ENCODE measurements at regions not wholly inside any gene's neighbourhood (a gene's known extent, or its start where the extent isn't known, plus 50 kb on each side); places are given as distances from the start of the nearest gene placed in this dataset.

GRCh38 chr6:14786455-14786854, 459.4 kb upstream of the JARID2 start:
- Histone ChIP-seq H4K20me1 (ENCODE audit: control insufficient read depth, insufficient read depth, low read depth, low read length) (no peaks in the 10 kb centered on the region), H3K36me3 (ENCODE audit: control insufficient read depth, low read length) (no peaks in the 10 kb centered on the region), H3K4me2 (ENCODE audit: low read length) (no peak overlapping the region), H3K27me3 (ENCODE audit: control insufficient read depth, low read length) (0 out of 2 replicates have a peak, but pooled peaks cover 3% of the 10 kb centered on the region), H3K4me3 (ENCODE audit: low read length) (no peak overlapping the region), H3K9me3 (ENCODE audit: control insufficient read depth, insufficient read depth, low read length) (no peaks in the 10 kb centered on the region; the same call in 1 of the 2 replicates), H3K4me1 (ENCODE audit: control insufficient read depth, low read length) (no peaks in the 10 kb centered on the region), H3F3A (ENCODE audit: control insufficient read depth, insufficient read depth) (no peaks in the 10 kb centered on the region), H3K27ac (ENCODE audit: low read depth, low read length) (no peak overlapping the region), H3K79me2 (ENCODE audit: control insufficient read depth, low read length) (no peaks in the 10 kb centered on the region), H3K9me2 (replicated peaks; ENCODE audit: control insufficient read depth, low read length) (no peaks in the 10 kb centered on the region)
- TF ChIP-seq CTCF (IDR thresholded peaks at IDR 0.05; ENCODE audit: low read depth, low read length, poor library complexity, severe bottlenecking), result no peak
- no peak for TF ChIP-seq EZH2phosphoT487 (IDR thresholded peaks at IDR 0.05; ENCODE audit: borderline replicate concordance, low read length)

- Histone ChIP-seq H3K4me2 (ENCODE audit: low read length) (no peak overlapping the region), H3K4me3 (ENCODE audit: low read length) (no peak overlapping the region), H3K79me2 (ENCODE audit: control insufficient read depth, low read length) (no peaks in the 10 kb centered on the region), H3K27ac (ENCODE audit: low read depth, low read length) (no peak overlapping the region), H3K4me1 (ENCODE audit: control insufficient read depth, low read length) (no peaks in the 10 kb centered on the region), H3K9me3 (ENCODE audit: control insufficient read depth, insufficient read depth, low read length) (no peaks in the 10 kb centered on the region; the same call in 1 of the 2 replicates), H3K36me3 (ENCODE audit: control insufficient read depth, low read length) (no peaks in the 10 kb centered on the region), H4K20me1 (ENCODE audit: control insufficient read depth, insufficient read depth, low read depth, low read length) (no peaks in the 10 kb centered on the region), H3K9me2 (replicated peaks; ENCODE audit: control insufficient read depth, low read length) (no peaks in the 10 kb centered on the region), H3K27me3 (ENCODE audit: control insufficient read depth, low read length) (0 out of 2 replicates have a peak, but pooled peaks cover 3% of the 10 kb centered on the region), H3F3A (ENCODE audit: control insufficient read depth, insufficient read depth) (no peaks in the 10 kb centered on the region)
- no peak for TF ChIP-seq CTCF (IDR thresholded peaks at IDR 0.05; ENCODE audit: low read depth, low read length, poor library complexity, severe bottlenecking)
- no peak for TF ChIP-seq EZH2phosphoT487 (IDR thresholded peaks at IDR 0.05; ENCODE audit: borderline replicate concordance, low read length)
Observed at GRCh38 chr6:14787250-14787649, 458.6 kb upstream of the JARID2 start.

- Histone ChIP-seq H3K27me3 (ENCODE audit: control insufficient read depth, low read length) (peaks cover 3% of the 10 kb centered on the region; the same call in 1 of the 2 replicates), H3K79me2 (ENCODE audit: control insufficient read depth, low read length) (no peaks in the 10 kb centered on the region), H3K9me3 (ENCODE audit: control insufficient read depth, insufficient read depth, low read length) (no peaks in the 10 kb centered on the region; the same call in 1 of the 2 replicates), H3K27ac (ENCODE audit: low read depth, low read length) (no peak overlapping the region), H3F3A (ENCODE audit: control insufficient read depth, insufficient read depth) (no peaks in the 10 kb centered on the region), H3K4me3 (ENCODE audit: low read length) (no peak overlapping the region), H3K36me3 (ENCODE audit: control insufficient read depth, low read length) (no peaks in the 10 kb centered on the region), H3K4me1 (ENCODE audit: control insufficient read depth, low read length) (no peaks in the 10 kb centered on the region), H3K4me2 (ENCODE audit: low read length) (no peak overlapping the region), H4K20me1 (ENCODE audit: control insufficient read depth, insufficient read depth, low read depth, low read length) (no peaks in the 10 kb centered on the region), H3K9me2 (replicated peaks; ENCODE audit: control insufficient read depth, low read length) (no peaks in the 10 kb centered on the region)
- TF ChIP-seq EZH2phosphoT487 (IDR thresholded peaks at IDR 0.05; ENCODE audit: borderline replicate concordance, low read length), result no peak
- TF ChIP-seq CTCF (IDR thresholded peaks at IDR 0.05; ENCODE audit: low read depth, low read length, poor library complexity, severe bottlenecking), result no peak
Observed at GRCh38 chr6:14787677-14788076, 458.2 kb upstream of the JARID2 start.
